Fibroblast of villous mesenchyme (primary cell): ENCODE measurements at regions not wholly inside any gene's neighbourhood (a gene's known extent, or its start where the extent isn't known, plus 50 kb on each side); places are given as distances from the start of the nearest gene placed in this dataset.

Experiments
- DNase-seq: peaks from one replicate; pipeline ENCODE4 v3.0.0-alpha.2; 2010; ENCODE audit warnings: low read depth
- H3K4me3 ChIP-seq: 2 replicates; pipeline ENCODE4 v1.5.1; 2011; ENCODE audit warnings: low read depth, mild to moderate bottlenecking, low read length
- CTCF ChIP-seq: IDR thresholded peaks from 2 replicates; pipeline ENCODE4 v1.5.1; 2012; ENCODE audit warnings: low read depth, mild to moderate bottlenecking, low read length; ENCODE audit not compliant: insufficient read depth

DNA sequence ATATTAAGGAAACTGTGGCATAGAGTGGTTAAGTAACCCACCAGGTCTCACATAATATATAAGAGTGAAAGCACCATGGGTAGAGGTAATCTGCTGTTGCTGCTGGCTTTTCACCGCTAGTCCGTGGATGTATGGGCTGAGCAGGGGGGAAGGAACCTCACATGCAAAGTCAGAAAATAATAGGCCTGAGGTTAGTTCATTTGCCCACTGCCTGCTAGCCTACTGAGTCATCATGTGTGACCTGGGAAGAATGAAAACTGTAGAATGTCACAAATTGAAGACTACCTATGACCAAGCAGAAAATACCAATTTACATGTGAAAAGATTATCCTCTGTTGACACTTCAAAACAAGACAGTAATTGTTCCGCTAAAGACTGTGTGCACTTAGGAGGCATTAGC, 560.1 kb upstream of the FAT3 start:
- H3K4me3 ChIP-seq = no peak overlapping the region
- no peak for TF ChIP-seq CTCF
- no peak for DNase-seq

- H3K4me3 ChIP-seq = no peak overlapping the region
- TF ChIP-seq CTCF = no peak
- DNase-seq = no peak
Measured at GRCh38 chr11:91660036-91660435, 564.6 kb upstream of the FAT3 start.

DNA sequence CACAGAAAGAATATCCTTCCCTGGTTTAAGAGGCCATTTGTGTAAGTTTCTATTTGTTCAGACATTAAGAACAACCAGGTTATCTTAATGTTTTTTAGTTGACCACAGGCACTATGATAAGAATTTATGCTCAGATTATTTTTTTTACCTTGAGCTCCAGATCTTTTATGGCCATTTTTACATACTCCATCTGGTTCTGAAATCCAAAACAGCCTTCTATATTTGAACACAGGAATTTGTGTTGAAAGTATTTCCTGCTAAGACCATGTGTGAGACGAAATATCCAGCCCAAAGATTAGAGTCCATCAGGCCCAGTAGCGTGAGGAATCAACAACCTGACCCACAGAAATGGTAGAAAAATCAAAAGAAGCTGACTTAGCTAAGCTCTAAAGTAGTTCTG, 569.9 kb upstream of the FAT3 start:
- TF ChIP-seq CTCF = no peak
- no peak overlapping the region for H3K4me3 ChIP-seq
- no peak for DNase-seq

- no peak overlapping the region for H3K4me3 ChIP-seq
- TF ChIP-seq CTCF = no peak
- DNase-seq = no peak
Measured at GRCh38 chr11:91653079-91653754, 571.4 kb upstream of the FAT3 start.

- no peak overlapping the region for H3K4me3 ChIP-seq
- TF ChIP-seq CTCF = no peak
- no peak for DNase-seq
Measured at GRCh38 chr11:91650802-91651201, 573.8 kb upstream of the FAT3 start.

- TF ChIP-seq CTCF = no peak
- H3K4me3 ChIP-seq = no peak overlapping the region
- DNase-seq = no peak
Measured at GRCh38 chr11:91641153-91641552, 583.5 kb upstream of the FAT3 start.

DNA sequence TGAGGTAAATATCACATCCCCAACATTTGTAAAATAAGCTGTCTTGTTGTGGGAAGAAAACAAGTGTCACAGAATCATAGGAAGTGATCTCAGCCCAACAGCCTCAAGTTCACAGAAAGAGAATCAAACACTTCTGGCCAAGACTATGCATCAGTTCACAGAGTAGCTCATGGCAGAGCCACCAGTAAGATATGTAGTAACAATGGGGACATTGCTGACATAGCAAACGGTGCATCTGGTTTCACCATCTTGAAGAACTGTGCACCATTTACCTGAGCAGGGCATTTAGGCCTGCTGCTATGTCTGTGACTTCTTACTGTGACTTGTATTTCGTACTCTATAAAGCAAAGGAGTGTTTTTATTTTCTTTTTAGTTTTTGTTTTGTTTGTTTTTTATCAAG, 585.3 kb upstream of the FAT3 start:
- no peak overlapping the region for H3K4me3 ChIP-seq
- TF ChIP-seq CTCF = no peak
- no peak for DNase-seq
